Astrocyte of the cerebellum (primary cell): ENCODE measurements at regions not wholly inside any gene's neighbourhood (a gene's known extent, or its start where the extent isn't known, plus 50 kb on each side); places are given as distances from the start of the nearest gene placed in this dataset.

ENCODE experiments used
- DNase-seq: peaks from one replicate; pipeline ENCODE4 v3.0.0-alpha.2; 2011; ENCODE audit warnings: low read depth
- H3K4me3 ChIP-seq: 2 replicates; pipeline ENCODE4 v1.5.1; 2011; ENCODE audit warnings: mild to moderate bottlenecking, low read depth, low read length, moderate library complexity
- in situ Hi-C: cut with HindIII; loops from 2 replicates; pipeline ENCODE4 v1.10.0; 2017; ENCODE audit warnings: low sequenced_read_pairs
- TF ChIP-seq, protein P1 (sequence below): IDR thresholded peaks from 2 replicates; pipeline ENCODE4 v1.5.1; 2012; ENCODE audit warnings: low read length, low read depth, moderate library complexity, mild to moderate bottlenecking; ENCODE audit errors: missing control alignments

DNA sequence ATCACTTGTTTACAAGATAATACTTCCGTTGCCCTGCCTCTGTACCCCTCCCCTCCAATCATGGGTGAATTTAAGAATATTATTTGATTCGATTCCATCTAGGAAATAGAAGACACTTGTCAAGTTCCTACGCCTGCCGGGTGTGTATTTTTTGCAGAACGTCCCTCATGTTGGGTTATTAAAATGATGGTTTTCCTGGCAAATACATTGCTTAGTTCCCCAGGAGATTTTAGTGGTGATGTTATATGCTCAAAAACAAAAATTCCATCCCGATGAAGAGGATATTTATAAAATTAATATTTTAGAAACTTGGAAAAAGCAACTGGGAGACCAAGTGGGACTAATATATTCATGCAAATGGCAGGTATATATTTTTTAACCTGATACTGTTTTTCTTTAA is 548.4 kb downstream of the EDEM1 start:
- DNase-seq = no peak
- in situ Hi-C loops = no loop called here

DNA sequence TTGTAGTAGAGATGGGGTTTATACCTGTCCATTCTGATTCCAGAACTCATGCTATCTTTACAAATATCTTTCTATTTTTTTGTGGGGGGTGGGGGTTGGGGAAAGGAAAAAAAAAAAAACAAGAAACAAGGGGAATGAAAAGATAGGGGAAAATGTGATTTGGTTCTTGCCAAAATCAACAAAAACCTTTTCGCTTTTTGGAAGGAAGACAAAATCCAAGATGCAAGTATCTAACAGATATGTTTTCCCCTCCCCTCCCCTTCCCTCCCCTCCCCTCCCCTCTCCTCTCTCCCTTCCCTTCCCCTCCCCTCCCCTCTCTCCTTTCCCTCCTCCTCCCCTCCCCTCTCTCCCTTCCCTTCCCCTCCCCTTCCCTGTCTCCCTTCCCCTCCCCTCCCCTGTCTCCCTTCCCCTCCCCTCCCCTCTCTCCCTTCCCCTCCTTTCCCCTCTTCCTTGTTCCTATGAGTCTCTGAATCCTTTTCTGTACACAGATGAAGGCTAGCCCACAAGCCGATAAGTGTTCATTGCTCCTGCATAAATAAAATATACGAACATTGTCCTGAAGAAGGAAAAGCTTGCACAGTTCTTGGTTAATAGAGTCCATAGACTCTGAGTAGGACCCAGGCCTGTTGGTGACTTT is 551.9 kb downstream of the EDEM1 start:
- in situ Hi-C loops = no loop called here
- TF ChIP-seq, protein P1, sequence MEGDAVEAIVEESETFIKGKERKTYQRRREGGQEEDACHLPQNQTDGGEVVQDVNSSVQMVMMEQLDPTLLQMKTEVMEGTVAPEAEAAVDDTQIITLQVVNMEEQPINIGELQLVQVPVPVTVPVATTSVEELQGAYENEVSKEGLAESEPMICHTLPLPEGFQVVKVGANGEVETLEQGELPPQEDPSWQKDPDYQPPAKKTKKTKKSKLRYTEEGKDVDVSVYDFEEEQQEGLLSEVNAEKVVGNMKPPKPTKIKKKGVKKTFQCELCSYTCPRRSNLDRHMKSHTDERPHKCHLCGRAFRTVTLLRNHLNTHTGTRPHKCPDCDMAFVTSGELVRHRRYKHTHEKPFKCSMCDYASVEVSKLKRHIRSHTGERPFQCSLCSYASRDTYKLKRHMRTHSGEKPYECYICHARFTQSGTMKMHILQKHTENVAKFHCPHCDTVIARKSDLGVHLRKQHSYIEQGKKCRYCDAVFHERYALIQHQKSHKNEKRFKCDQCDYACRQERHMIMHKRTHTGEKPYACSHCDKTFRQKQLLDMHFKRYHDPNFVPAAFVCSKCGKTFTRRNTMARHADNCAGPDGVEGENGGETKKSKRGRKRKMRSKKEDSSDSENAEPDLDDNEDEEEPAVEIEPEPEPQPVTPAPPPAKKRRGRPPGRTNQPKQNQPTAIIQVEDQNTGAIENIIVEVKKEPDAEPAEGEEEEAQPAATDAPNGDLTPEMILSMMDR = no peak
- H3K4me3 ChIP-seq = no peak overlapping the region
- no peak for DNase-seq

More for the DNA sequence above, 548.4 kb downstream of the EDEM1 start:
- H3K4me3 ChIP-seq = no peak overlapping the region
- TF ChIP-seq, protein P1 = no peak

DNA sequence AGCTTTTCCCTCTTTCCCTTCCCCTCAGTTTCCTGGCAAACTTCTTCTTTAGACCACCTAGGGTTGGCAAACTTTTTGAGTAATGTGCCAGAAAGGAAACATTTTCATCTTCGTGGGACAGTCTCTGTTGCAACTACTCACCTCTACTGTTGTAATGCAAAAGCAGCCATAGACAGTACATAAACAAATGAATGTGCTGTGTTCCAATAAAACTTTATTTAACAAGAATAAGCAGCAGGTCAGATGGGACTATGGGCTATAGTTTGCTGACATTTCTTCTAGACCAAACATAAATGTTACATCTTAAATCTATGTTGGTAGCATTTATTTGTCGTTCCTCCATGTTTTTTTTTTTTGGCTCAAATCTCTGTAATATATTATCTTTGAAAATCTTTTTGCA is 552.4 kb downstream of the EDEM1 start:
- DNase-seq = no peak
- in situ Hi-C loops = no loop called here
- TF ChIP-seq, protein P1 = no peak
- no peak overlapping the region for H3K4me3 ChIP-seq

DNA sequence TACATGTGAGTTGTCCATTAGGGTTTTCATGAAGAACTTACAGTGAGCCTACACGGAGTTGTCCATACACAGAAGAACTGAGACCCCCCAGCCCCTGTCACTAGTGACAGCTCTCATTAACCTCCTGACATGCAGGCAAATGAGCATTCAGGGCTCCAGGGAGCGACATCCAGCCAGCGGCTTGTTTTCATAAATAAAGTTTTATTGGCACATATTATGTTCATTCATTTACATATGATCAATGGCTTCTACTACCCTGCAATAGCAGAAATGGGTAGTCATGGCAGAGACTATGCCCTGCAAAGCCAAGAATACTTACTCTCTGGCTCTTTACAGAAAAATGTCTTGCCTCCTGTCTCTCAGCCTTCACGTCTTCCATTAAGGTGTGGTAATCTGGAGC is 553.5 kb downstream of the EDEM1 start:
- no peak for DNase-seq
- H3K4me3 ChIP-seq = no peak overlapping the region
- TF ChIP-seq, protein P1 = no peak
- in situ Hi-C loops = no loop called here

DNA sequence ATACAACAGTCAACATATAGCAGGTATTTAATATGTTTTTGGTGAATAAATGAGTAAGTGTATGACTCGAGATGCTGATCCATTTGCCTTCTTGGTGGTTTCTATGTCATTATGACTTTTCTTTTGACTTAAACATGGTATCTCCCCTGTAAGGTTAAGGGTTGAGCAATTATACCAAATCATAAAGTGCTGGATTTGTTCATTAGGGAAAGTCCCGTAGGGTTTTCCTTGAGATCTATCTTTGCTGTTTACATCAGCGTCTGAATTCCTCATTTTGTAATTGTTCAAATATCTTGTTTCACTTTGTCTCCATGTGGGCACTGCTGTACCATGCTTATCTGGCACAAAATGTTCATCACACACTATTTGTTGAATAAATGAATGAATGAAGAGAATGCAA is 562.6 kb downstream of the EDEM1 start:
- in situ Hi-C loops = no loop called here
- H3K4me3 ChIP-seq = no peak overlapping the region
- TF ChIP-seq, protein P1 = no peak
- no peak for DNase-seq

DNA sequence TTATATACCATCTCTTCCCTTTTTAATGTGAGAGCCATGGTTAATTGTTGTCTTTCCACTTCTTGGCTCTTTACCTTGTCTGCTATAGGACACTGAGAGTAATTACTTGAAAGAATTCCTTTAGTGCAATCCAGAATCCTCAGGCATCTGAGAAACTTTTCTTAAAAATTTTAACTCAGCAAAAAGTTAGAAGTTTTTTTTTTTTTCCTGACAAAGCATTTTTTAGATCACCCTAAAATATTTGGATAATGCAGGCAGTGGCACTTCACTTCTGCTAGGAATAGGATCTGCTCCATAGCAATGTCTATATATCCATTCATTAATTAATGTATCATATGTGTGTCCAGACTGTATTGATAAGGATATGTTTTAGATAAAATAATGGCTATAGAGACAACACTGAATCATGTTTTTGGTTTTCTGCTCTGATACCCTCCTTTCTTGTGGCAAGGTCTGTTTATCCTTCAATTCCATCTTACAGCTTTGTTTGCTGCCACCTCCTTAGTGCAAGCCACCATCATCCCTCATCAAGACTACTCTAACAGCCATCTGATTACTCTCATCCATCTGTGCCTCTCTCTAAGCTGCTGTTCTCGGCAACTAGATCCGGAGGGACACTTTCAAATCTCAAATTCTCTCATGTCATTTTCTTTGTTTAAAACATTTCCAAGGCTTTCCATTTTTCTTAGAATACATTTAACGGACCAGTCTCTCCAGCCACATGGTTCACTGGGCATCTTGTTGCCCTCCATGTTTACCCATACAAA is 563.5 kb downstream of the EDEM1 start:
- TF ChIP-seq, protein P1 = no peak
- H3K4me3 ChIP-seq = no peak overlapping the region
- no peak for DNase-seq
- in situ Hi-C loops = no loop called here
